ENCODE measurements at regions not wholly inside any gene's neighbourhood (a gene's known extent, or its start where the extent isn't known, plus 50 kb on each side); places are given as distances from the start of the nearest gene placed in this dataset.

- H3K4me1 Mint-ChIP-seq (ENCODE audit: unreplicated experiment): peaks cover 9% of the 10 kb centered on the region
- no peak overlapping the region for H3K27ac Mint-ChIP-seq (ENCODE audit: unreplicated experiment)
- peaks cover 10% of the 10 kb centered on the region for H3K27me3 Mint-ChIP-seq (ENCODE audit: unreplicated experiment)
- TF ChIP-seq CTCF (IDR thresholded peaks at IDR 0.05; ENCODE audit: unreplicated experiment): no peak
- DNase-seq (ENCODE audit: low spot score): no peak
- peaks cover 7% of the 10 kb centered on the region for H3K36me3 Mint-ChIP-seq (ENCODE audit: low read depth, unreplicated experiment)
- no peak overlapping the region for H3K4me3 Mint-ChIP-seq (ENCODE audit: unreplicated experiment)
- peaks cover 8% of the 10 kb centered on the region for H3K9me3 Mint-ChIP-seq (ENCODE audit: unreplicated experiment)
These were observed 114.2 kb upstream of the UQCRFS1 start for GRCh38 chr19:29326849-29327840.

GRCh38 chr19:29328586-29328985 lies 115.6 kb upstream of the UQCRFS1 start:
- peaks cover 8% of the 10 kb centered on the region for H3K9me3 Mint-ChIP-seq (ENCODE audit: unreplicated experiment)
- no peak for DNase-seq (ENCODE audit: low spot score)
- no peak overlapping the region for H3K4me3 Mint-ChIP-seq (ENCODE audit: unreplicated experiment)
- H3K4me1 Mint-ChIP-seq (ENCODE audit: unreplicated experiment): peaks cover 9% of the 10 kb centered on the region
- no peak for TF ChIP-seq CTCF (IDR thresholded peaks at IDR 0.05; ENCODE audit: unreplicated experiment)
- H3K27ac Mint-ChIP-seq (ENCODE audit: unreplicated experiment): no peak overlapping the region
- H3K36me3 Mint-ChIP-seq (ENCODE audit: low read depth, unreplicated experiment): peaks cover 7% of the 10 kb centered on the region
- H3K27me3 Mint-ChIP-seq (ENCODE audit: unreplicated experiment): peaks cover 5% of the 10 kb centered on the region

- Mint-ChIP-seq H3K4me1 (ENCODE audit: unreplicated experiment) (peaks cover 9% of the 10 kb centered on the region), H3K36me3 (ENCODE audit: low read depth, unreplicated experiment) (peaks cover 7% of the 10 kb centered on the region), H3K27me3 (ENCODE audit: unreplicated experiment) (peaks cover 5% of the 10 kb centered on the region), H3K9me3 (ENCODE audit: unreplicated experiment) (peaks cover 8% of the 10 kb centered on the region), H3K4me3 (ENCODE audit: unreplicated experiment) (no peak overlapping the region), H3K27ac (ENCODE audit: unreplicated experiment) (no peak overlapping the region)
- no peak for TF ChIP-seq CTCF (IDR thresholded peaks at IDR 0.05; ENCODE audit: unreplicated experiment)
- peak; percentile 65 for DNase-seq (ENCODE audit: low spot score)
These were observed 116.6 kb upstream of the UQCRFS1 start for GRCh38 chr19:29329460-29330134.

- H3K27me3 Mint-ChIP-seq (ENCODE audit: unreplicated experiment): peaks cover 3% of the 10 kb centered on the region
These were observed 123.5 kb upstream of the UQCRFS1 start for GRCh38 chr19:29336425-29336824.

More at GRCh38 chr19:29336425-29336824, 123.5 kb upstream of the UQCRFS1 start:
- no peak for DNase-seq (ENCODE audit: low spot score)
- Mint-ChIP-seq H3K4me3 (ENCODE audit: unreplicated experiment) (no peak overlapping the region), H3K9me3 (ENCODE audit: unreplicated experiment) (no peaks in the 10 kb centered on the region), H3K36me3 (ENCODE audit: low read depth, unreplicated experiment) (no peaks in the 10 kb centered on the region), H3K27ac (ENCODE audit: unreplicated experiment) (no peak overlapping the region), H3K4me1 (ENCODE audit: unreplicated experiment) (no peaks in the 10 kb centered on the region)
- TF ChIP-seq CTCF (IDR thresholded peaks at IDR 0.05; ENCODE audit: unreplicated experiment): no peak

Measured in endothelial cell (in vitro differentiated cells).